Fibroblast of mammary gland (primary cell): ENCODE measurements at regions not wholly inside any gene's neighbourhood (a gene's known extent, or its start where the extent isn't known, plus 50 kb on each side); places are given as distances from the start of the nearest gene placed in this dataset.

Source experiments
- DNase-seq: peaks from one replicate; pipeline ENCODE4 v3.0.0-alpha.2; 2010; ENCODE audit warnings: low read depth
- H3K4me3 ChIP-seq: 2 replicates; pipeline ENCODE4 v1.5.1; 2011; ENCODE audit warnings: low read depth, mild to moderate bottlenecking, low read length, moderate library complexity; ENCODE audit not compliant: control insufficient read depth
- TF ChIP-seq, protein P1 (sequence below): conservative IDR thresholded peaks from 2 replicates; pipeline ENCODE4 v1.5.1; 2011; ENCODE audit warnings: low read depth, low read length, inconsistent platforms; ENCODE audit not compliant: control insufficient read depth, insufficient read depth

DNA sequence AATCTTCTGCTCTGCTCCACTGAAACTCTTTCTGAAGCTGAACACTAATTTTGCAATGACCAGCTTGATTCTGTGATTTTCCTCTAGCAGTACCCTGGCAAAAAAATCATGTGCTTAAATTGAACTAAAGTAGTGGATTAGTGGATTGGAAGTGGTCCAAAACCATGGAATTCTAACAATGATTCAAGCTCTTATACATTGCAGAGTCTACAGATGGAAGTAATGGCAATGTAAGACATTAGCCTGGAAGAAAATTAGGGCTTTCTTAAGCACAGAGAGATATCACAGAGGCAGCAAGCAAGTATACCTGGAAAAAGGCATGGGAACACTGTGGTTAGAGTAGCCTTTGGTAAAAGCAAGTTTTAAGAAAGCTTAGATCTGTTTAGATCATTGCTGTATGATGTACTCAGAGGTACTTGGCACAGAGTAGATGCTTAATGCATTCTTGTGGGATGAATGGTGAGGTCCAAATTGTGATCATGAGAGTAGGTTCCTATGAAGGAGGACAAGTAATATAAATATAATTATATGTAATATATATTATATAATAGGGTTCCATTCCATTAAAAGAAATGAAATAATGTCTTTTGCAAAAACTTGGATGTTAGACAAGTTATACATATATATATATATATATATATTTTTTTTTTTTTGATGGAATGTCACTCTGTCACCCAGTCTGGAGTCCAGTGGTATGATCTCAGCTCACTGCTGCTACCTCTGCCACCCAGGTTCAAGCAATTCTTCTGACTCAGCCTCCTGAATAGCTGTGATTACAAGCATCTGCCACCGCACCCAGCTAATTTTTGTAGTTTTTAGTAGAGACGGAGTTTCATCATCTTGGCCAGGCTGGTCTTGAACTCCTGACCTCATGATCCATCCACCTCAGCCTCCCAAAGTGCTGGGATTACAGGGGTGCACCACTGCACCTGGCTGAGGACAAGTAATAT is 172.2 kb upstream of the SCN7A start:
- peak; percentile 67 for DNase-seq
- H3K4me3 ChIP-seq: no peak overlapping the region
- TF ChIP-seq, protein P1, sequence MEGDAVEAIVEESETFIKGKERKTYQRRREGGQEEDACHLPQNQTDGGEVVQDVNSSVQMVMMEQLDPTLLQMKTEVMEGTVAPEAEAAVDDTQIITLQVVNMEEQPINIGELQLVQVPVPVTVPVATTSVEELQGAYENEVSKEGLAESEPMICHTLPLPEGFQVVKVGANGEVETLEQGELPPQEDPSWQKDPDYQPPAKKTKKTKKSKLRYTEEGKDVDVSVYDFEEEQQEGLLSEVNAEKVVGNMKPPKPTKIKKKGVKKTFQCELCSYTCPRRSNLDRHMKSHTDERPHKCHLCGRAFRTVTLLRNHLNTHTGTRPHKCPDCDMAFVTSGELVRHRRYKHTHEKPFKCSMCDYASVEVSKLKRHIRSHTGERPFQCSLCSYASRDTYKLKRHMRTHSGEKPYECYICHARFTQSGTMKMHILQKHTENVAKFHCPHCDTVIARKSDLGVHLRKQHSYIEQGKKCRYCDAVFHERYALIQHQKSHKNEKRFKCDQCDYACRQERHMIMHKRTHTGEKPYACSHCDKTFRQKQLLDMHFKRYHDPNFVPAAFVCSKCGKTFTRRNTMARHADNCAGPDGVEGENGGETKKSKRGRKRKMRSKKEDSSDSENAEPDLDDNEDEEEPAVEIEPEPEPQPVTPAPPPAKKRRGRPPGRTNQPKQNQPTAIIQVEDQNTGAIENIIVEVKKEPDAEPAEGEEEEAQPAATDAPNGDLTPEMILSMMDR: no peak

DNA sequence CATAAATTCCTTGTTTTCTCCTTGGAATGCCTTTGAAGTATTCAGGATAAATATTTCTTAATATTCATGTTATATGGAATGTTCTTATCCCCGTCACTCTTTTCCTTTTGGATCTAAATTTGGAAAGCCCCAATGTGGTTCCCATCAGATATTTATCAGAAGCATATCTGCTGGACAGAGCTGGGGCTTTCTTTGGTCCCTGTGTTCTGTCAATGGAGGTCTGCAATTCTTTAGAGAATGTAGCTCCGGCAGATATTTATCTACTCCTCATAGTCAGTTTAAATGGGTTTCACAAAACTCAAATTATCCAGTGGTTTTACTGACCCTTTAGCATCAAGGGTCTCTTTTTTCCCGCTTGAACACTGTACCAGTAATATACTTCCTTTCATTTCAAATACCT is 167.8 kb upstream of the SCN7A start:
- DNase-seq: no peak
- no peak overlapping the region for H3K4me3 ChIP-seq
- TF ChIP-seq, protein P1: no peak

DNA sequence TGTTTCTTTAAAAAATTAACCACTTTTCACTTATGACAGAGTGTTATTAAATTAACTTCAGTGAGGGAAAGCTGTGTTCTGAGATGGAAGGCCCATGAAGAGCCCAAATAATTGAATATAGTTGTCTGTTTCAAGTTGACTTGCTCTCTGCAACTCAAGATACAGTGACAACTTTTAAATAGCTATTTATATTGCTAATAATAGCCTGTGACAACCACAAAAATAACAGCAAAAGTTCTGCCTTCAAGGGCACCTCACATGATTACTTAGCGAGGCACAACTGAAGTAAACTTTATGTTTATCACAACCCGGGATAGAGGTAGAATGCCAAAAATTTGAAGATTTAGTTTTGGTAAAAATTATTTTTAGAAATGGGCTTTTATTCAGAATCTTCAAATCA is 167.3 kb upstream of the SCN7A start:
- TF ChIP-seq, protein P1: no peak
- no peak overlapping the region for H3K4me3 ChIP-seq
- DNase-seq: no peak

DNA sequence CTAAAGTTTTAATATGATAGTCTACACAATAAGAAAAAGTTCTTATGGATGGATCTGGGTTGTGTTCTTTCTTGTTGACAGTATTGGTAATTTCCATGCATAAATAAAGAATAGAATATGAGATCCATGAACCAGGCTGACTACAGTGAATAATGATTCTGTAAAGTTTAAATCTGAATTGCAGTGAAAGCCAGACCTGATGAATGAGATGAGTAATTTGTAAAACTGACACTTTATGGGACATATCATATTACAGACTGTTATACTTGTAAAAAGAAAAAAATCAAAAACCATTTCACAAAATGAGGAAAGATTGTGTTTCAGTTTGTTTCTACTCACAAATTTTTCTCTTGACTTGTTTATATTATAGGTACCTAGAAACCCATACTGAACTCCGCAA is 164.9 kb upstream of the SCN7A start:
- H3K4me3 ChIP-seq: no peak overlapping the region
- TF ChIP-seq, protein P1: no peak
- DNase-seq: no peak

DNA sequence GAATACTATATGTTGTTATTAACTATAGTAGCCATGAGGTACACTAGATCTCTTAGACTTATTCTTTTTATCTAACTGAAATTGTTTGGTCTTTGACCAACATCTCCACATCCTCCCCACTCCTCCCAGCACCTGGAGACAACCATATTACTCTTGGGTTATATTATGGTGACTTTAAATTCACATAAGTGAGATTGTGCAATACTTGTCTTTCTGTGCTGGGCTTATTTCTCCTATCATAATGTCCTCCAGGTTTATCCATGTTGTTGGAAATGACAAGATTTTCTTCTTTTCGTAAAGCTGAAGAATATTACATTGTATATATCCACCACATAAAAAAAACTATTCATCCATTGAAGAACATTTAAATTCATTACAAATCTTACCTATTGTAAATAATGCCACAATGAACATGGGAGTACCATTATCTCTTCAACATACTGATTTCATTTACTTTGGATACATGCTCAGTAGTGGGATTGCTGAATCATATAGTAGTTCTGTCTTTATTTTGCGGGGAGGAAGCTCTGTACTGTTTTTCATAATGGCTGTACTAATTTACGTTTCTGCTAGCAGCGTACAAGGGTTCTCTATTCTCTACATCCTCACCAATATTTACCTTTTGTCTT is 159.2 kb upstream of the SCN7A start:
- TF ChIP-seq, protein P1: no peak
- H3K4me3 ChIP-seq: no peak overlapping the region
- DNase-seq: peak; percentile 43

DNA sequence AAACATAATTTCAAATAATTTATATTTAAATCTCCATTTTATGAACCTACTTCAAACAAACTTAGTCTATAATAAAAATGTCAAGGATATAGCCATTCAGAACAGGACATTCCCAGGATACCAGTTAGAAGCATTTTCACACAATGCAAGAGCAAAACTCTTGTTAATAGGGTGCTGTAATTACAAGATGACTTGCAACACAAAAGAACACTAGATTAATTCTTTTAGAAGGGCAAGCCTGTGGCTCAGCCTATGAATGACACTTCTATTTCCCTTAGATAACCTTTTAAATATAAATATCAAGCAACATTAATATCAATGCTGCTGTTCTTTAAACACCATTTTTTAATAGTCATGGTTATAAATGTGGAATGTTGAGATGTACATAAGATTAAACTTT is 157.9 kb upstream of the SCN7A start:
- TF ChIP-seq, protein P1: no peak
- H3K4me3 ChIP-seq: no peak overlapping the region
- DNase-seq: no peak
